H1 (cell line): ENCODE measurements at regions not wholly inside any gene's neighbourhood (a gene's known extent, or its start where the extent isn't known, plus 50 kb on each side); places are given as distances from the start of the nearest gene placed in this dataset.

ENCODE experiments used
- BRCA1 ChIP-seq: IDR thresholded peaks from 2 replicates; pipeline ENCODE4 v1.6.1; 2012; ENCODE audit warnings: low read depth, low read length, improper control_type of control experiment
- NANOG ChIP-seq: IDR thresholded peaks from 2 replicates; pipeline ENCODE4 v1.6.1; 2011; ENCODE audit warnings: low read length, low read depth, mild to moderate bottlenecking, inconsistent platforms; ENCODE audit not compliant: insufficient read depth, poor library complexity, severe bottlenecking

DNA sequence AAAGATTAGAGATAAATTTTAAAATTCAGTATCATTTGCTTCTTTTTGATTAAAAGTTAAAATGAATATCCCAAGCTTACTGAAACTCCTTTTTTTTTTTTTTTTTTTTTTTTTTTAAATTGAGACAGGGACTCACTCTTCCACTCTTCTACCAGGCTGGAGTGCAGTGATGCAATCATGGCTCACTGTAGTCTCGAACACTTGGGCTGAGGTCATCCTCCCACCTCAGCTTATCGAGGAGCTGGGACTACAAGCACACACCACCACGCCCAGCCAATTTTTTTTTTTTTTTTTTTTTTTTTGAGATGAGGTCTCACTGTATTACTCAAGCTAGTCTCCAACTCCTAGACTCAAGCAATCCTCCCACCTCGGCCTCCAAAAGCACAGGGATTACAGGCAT, 92.1 kb upstream of the RGS18 start (continued):
- TF ChIP-seq NANOG (no peak), BRCA1 (no peak)
